Large intestine (tissue), 3 donors: ENCODE measurements at regions not wholly inside any gene's neighbourhood (a gene's known extent, or its start where the extent isn't known, plus 50 kb on each side); places are given as distances from the start of the nearest gene placed in this dataset.

ENCODE experiments used
- DNase-seq, 2 donors: peaks; one replicate each; pipeline versions ENCODE4 v3.0.0 to v3.0.0-alpha.2; 2013
- H3K27ac ChIP-seq: one replicate; pipeline ENCODE4 v1.5.1; 2013; ENCODE audit warnings: low read length
- H3K27me3 ChIP-seq: 2 replicates; pipeline ENCODE4 v1.6.1; 2013; ENCODE audit warnings: low read length; ENCODE audit not compliant: control insufficient read depth, insufficient read depth
- H3K36me3 ChIP-seq: 2 replicates; pipeline ENCODE4 v1.6.1; 2013; ENCODE audit warnings: low read length; ENCODE audit not compliant: control insufficient read depth, insufficient read depth
- H3K4me1 ChIP-seq: one replicate; pipeline ENCODE4 v1.6.1; 2013; ENCODE audit warnings: low read length; ENCODE audit not compliant: control insufficient read depth, insufficient read depth
- H3K4me3 ChIP-seq: one replicate; pipeline ENCODE4 v1.5.1; 2013; ENCODE audit warnings: low read length
- H3K9me3 ChIP-seq: one replicate; pipeline ENCODE4 v1.6.1; 2013; ENCODE audit warnings: mild to moderate bottlenecking, low read depth, low read length, moderate library complexity; ENCODE audit not compliant: control insufficient read depth
- WGBS: methylation state at CpG from one replicate; pipeline ENCODE4 v1.1.5; 2013; ENCODE audit warnings: low lambda C conversion rate; ENCODE audit not compliant: insufficient coverage; 5-methylcytosine and 5-hydroxymethylcytosine counted together

GRCh38 chr18:49678440-49678839, 116.6 kb downstream of the LIPG start:
- Histone ChIP-seq H3K4me3 (no peak overlapping the region), H3K4me1 (peaks cover 31% of the 10 kb centered on the region), H3K27ac (peak overlapping the region; percentile 84), H3K36me3 (no peaks in the 10 kb centered on the region), H3K9me3 (no peaks in the 10 kb centered on the region), H3K27me3 (no peaks in the 10 kb centered on the region)
- WGBS = no CpG with 5 or more reads among the region's 3 CpGs
- DNase-seq = no peak

- peak; percentile 60 to 84 for DNase-seq
- 93% methylated on average over 4 of the region's 10 CpGs for WGBS
- no peaks in the 10 kb centered on the region for H3K9me3 ChIP-seq
- no peaks in the 10 kb centered on the region for H3K27me3 ChIP-seq
- peaks cover 34% of the 10 kb centered on the region for H3K4me1 ChIP-seq
- no peaks in the 10 kb centered on the region for H3K36me3 ChIP-seq
- no peak overlapping the region for H3K4me3 ChIP-seq
- peak overlapping the region; percentile 84 for H3K27ac ChIP-seq
These were observed 116.0 kb downstream of the LIPG start for GRCh38 chr18:49677762-49678413.

GRCh38 chr18:49677081-49677480, 115.2 kb downstream of the LIPG start:
- Histone ChIP-seq H3K27me3 (no peaks in the 10 kb centered on the region), H3K36me3 (no peaks in the 10 kb centered on the region), H3K27ac (no peak overlapping the region), H3K9me3 (no peaks in the 10 kb centered on the region), H3K4me3 (no peak overlapping the region), H3K4me1 (peaks cover 32% of the 10 kb centered on the region)
- no CpG with 5 or more reads among the region's 4 CpGs for WGBS
- DNase-seq = no peak

GRCh38 chr18:49673281-49673680, 111.4 kb downstream of the LIPG start:
- H3K36me3 ChIP-seq = no peaks in the 10 kb centered on the region
- no CpG with 5 or more reads among the region's 5 CpGs for WGBS
- no peaks in the 10 kb centered on the region for H3K9me3 ChIP-seq
- H3K4me3 ChIP-seq = no peak overlapping the region
- no peak for DNase-seq
- peaks cover 17% of the 10 kb centered on the region for H3K4me1 ChIP-seq
- no peaks in the 10 kb centered on the region for H3K27me3 ChIP-seq
- no peak overlapping the region for H3K27ac ChIP-seq

- Histone ChIP-seq H3K27ac (peak overlapping the region; percentile 0), H3K4me3 (no peak overlapping the region), H3K4me1 (peaks cover 12% of the 10 kb centered on the region), H3K27me3 (no peaks in the 10 kb centered on the region), H3K36me3 (no peaks in the 10 kb centered on the region), H3K9me3 (no peaks in the 10 kb centered on the region)
- no peak for DNase-seq
- no CpG with 5 or more reads among the region's 1 CpG for WGBS
These were observed 111.0 kb downstream of the LIPG start for GRCh38 chr18:49672853-49673252.

- WGBS = no CpG with 5 or more reads among the region's 5 CpGs
- DNase-seq = peak in 1 of 2 donors; percentile 47
- H3K27ac ChIP-seq = peak overlapping the region; percentile 11
These were observed 107.5 kb downstream of the LIPG start for GRCh38 chr18:49669403-49669802.

GRCh38 chr18:49668574-49669275, 106.9 kb downstream of the LIPG start:
- no peaks in the 10 kb centered on the region for H3K27me3 ChIP-seq
- H3K4me1 ChIP-seq = peaks cover 13% of the 10 kb centered on the region
- peak overlapping the region; percentile 11 for H3K27ac ChIP-seq
- WGBS = no CpG with 5 or more reads among the region's 8 CpGs
- H3K36me3 ChIP-seq = no peaks in the 10 kb centered on the region
- H3K4me3 ChIP-seq = no peak overlapping the region
- no peaks in the 10 kb centered on the region for H3K9me3 ChIP-seq
- peak in 1 of 2 donors; percentile 64 for DNase-seq

More at GRCh38 chr18:49669403-49669802, 107.5 kb downstream of the LIPG start:
- Histone ChIP-seq H3K27me3 (no peaks in the 10 kb centered on the region), H3K36me3 (no peaks in the 10 kb centered on the region), H3K4me1 (peaks cover 13% of the 10 kb centered on the region), H3K4me3 (no peak overlapping the region), H3K9me3 (no peaks in the 10 kb centered on the region)

- no peaks in the 10 kb centered on the region for H3K36me3 ChIP-seq
- H3K4me3 ChIP-seq = no peak overlapping the region
- no peak for DNase-seq
- H3K27me3 ChIP-seq = no peaks in the 10 kb centered on the region
- peaks cover 7% of the 10 kb centered on the region for H3K4me1 ChIP-seq
- H3K9me3 ChIP-seq = no peaks in the 10 kb centered on the region
- no peak overlapping the region for H3K27ac ChIP-seq
- no CpG with 5 or more reads among the region's 6 CpGs for WGBS
These were observed 105.6 kb downstream of the LIPG start for GRCh38 chr18:49667462-49667861.

- no peak for DNase-seq
- no peak overlapping the region for H3K4me3 ChIP-seq
- no peak overlapping the region for H3K27ac ChIP-seq
- 30% methylated on average over 2 of the region's 4 CpGs for WGBS
- no peaks in the 10 kb centered on the region for H3K27me3 ChIP-seq
- H3K9me3 ChIP-seq = no peaks in the 10 kb centered on the region
- no peaks in the 10 kb centered on the region for H3K36me3 ChIP-seq
- H3K4me1 ChIP-seq = peaks cover 5% of the 10 kb centered on the region
These were observed 104.4 kb downstream of the LIPG start for GRCh38 chr18:49666045-49666775.
